Brain microvascular endothelial cell (primary cell): ENCODE measurements at regions not wholly inside any gene's neighbourhood (a gene's known extent, or its start where the extent isn't known, plus 50 kb on each side); places are given as distances from the start of the nearest gene placed in this dataset.

ENCODE experiments used
- DNase-seq: peaks from one replicate; pipeline ENCODE4 v3.0.0-alpha.2; 2020
- H3K27ac ChIP-seq: fragments of 250-450 bp; sonication (Bioruptor Pico); 2 replicates; pipeline ENCODE4 v1.5.1; 2020; ENCODE audit warnings: mild to moderate bottlenecking, moderate library complexity
- H3K27me3 ChIP-seq: fragments of 250-450 bp; sonication (Bioruptor Pico); replicated peaks from 2 replicates; pipeline ENCODE4 v1.5.1; 2020; ENCODE audit warnings: mild to moderate bottlenecking
- H3K36me3 ChIP-seq: fragments of 250-450 bp; sonication (Bioruptor Pico); replicated peaks from 2 replicates; pipeline ENCODE4 v1.5.1; 2020; ENCODE audit warnings: mild to moderate bottlenecking
- H3K4me3 ChIP-seq: 2 replicates; pipeline ENCODE4 v1.5.1; 2011; ENCODE audit warnings: low read depth, mild to moderate bottlenecking, control low read depth, low read length, moderate library complexity
- CTCF ChIP-seq: IDR thresholded peaks from 2 replicates; pipeline ENCODE4 v1.5.1; 2011; ENCODE audit warnings: low read depth, mild to moderate bottlenecking, moderate library complexity, low read length, control low read depth, inconsistent platforms; ENCODE audit errors: missing control alignments
- in situ Hi-C: cut with HindIII; loops from 2 replicates; pipeline ENCODE4 v1.10.0; 2017; ENCODE audit warnings: low sequenced_read_pairs, low pct_ligation_motif_present

- H3K36me3 ChIP-seq: no peaks in the 10 kb centered on the region
- no peaks in the 10 kb centered on the region for H3K27me3 ChIP-seq
- in situ Hi-C loops: no loop called here
- H3K27ac ChIP-seq: no peak overlapping the region
- no peak overlapping the region for H3K4me3 ChIP-seq
- no peak for TF ChIP-seq CTCF
- no peak for DNase-seq
Observed at GRCh38 chr5:168238463-168238862, 53.0 kb upstream of the WWC1 start.

- no peak for DNase-seq
- no peaks in the 10 kb centered on the region for H3K27me3 ChIP-seq
- in situ Hi-C loops: no loop called here
- H3K27ac ChIP-seq: no peak overlapping the region
- H3K4me3 ChIP-seq: no peak overlapping the region
- H3K36me3 ChIP-seq: no peaks in the 10 kb centered on the region
- TF ChIP-seq CTCF: no peak
Observed at GRCh38 chr5:168239325-168239724, 52.1 kb upstream of the WWC1 start.
